GM04503 (cell line): ENCODE measurements at regions not wholly inside any gene's neighbourhood (a gene's known extent, or its start where the extent isn't known, plus 50 kb on each side); places are given as distances from the start of the nearest gene placed in this dataset.
"Not testable (repeated sequence)": the region's sequence is repeated elsewhere in the genome, so short reads cannot be mapped to it uniquely, and the experiment has no call there.

ENCODE experiments used
- DNase-seq: peaks from one replicate; pipeline ENCODE4 v3.0.0-alpha.2; 2012; ENCODE audit warnings: low read depth

DNA sequence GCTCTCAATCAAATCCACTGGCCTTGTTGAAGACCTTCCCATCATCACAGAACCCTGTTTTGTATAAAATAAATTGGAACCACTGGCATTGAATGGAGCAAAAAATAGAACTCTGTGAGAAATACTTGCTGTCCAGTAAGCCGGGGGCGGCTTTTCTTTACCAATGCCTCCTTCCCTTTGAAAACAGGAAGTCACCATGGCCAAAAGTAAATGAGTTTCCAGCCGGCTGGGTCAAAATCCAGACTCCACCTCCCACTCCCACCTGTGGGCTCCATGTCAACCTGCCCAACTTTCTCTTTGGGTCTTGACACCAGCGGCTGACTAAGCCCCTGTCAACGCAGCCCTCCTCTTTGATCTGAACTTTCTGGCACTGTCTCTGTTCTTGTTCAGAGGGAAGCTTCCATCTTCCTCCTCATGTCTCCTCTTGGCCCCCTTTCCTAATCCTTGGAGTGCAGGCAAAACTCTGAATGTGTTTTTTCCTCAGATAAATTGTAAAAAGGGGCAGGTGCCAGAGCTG is 95.2 kb downstream of the TFAP2C start:
- no peak for DNase-seq

DNA sequence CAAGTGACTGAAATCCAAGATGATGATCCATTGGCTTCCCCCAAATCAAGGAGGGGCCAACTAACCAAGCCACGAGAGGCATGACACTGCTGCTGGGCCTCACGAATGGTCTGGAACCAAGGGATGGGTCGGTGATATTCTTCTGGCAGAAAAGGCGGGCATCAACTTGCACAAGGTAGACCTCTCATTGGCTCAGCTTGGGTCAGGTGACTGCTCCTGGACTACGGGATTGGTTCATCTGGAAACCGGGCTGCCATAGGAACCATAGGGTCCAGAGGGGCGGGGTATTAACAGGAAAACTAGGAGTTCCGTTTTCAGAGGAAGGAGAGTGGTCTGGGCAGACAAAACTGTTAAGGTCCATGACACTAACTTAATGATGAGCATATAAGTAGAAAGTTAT is 100.9 kb downstream of the TFAP2C start:
- no peak for DNase-seq

DNA sequence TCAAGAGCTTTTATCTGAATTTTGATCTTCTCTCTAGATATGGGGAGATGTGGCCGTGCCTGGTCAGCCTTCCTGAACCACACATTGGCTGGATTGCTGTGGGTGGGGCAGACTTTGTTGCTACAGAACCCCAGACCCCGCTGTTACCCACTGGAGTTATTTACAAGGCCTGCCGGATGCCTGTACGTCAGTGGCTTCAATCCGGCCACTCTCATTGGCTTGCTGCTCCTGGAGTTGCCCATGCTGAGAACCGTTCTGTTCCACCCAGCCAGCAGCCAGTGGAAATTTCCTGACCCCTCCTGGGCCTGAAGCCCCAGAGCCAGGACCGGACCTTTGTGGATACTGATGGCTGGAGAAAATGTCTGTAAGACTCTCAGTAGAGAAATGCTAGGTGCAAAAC is 101.9 kb downstream of the TFAP2C start:
- DNase-seq: no peak

DNA sequence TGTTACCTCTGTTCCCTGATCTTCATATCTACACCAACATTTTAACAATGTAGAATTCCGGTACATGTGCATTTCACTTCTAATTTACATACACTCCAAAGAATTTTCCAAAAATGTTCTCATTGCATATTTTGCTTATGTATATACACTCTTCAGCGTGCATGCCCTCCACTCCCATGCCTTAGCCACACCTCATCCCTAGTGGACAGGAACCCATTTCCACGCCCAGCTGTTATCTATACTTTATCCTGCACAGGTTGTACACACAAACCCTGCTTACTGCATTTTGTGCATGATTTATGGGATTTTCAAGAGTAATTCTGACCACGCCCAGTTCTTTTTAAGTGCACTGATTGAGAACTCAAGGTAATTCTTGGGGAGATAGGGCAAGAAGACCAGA is 102.4 kb downstream of the TFAP2C start:
- DNase-seq: no peak

DNA sequence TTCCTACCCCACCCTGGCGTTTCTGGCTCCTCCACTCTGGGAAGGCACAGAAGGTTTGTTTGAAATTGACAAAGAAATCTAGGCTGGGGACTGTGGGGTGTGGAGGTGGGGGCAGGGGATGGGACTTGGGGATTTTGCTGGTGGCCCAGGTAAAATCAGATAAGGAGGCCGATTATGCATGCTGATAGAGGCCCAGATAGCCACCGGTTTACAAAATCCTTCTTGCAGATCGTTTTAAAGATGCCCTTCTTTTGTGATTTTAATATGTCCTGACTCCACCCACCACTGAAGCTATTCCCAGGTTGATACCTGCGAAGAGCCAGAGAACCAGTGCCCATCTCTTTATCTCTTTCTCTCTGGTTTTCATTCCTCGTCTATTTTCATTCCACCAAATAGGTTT is 104.9 kb downstream of the TFAP2C start:
- DNase-seq: no peak

DNA sequence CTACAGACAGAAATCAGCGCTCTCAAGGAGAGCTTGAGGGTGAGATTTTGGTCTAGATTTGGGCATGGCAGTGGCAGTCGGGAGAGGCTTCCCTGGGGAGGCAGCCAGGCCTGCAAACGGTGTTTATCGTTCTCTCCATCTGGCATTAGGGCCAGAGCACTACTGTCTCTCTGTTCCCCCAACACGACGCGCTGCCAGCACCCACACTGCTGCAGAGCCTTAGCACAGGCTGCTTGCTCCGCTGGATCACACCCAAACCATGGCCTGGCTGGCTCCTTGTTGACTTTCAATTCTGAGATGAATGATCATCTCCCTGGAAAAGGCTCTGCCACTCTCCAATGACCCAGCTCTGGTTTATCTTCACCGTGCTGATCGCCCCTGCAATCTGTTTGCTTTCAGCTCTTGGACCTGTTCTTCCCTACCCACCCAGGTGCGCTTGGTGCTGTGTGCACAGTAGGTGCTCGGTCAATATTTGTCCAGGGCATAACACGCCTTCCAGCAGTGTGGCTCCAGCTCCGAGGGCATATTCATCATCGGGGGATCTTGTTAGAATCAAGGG is 106.1 kb downstream of the TFAP2C start:
- no peak for DNase-seq

DNA sequence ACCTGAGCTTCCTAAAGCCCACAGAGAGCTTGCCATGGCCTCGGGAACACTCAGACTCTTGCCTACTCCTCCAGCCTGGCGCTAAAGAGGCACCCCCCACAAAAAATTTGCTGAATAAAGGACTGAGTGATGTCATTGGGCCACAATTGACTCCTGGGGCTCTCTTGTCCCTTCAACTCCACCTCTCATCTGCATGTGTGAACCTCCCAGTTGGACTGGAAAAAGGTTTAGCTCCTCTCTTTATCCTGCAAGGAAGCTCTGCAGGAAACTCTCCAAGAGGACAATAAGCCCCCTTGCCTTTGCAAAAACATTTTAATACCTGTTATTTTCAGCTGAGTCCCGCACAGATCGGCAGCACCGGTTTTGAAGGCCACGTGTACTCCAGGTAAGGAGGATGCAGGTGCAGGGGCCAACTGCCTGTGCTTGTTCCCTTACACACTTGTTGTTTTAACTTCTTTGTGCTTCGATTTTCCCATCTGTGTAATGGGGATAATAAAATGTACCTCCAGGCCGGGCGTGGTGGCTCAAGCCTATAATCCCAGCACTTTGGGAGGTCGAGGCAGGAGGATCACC is 107.3 kb downstream of the TFAP2C start:
- DNase-seq: no peak

DNA sequence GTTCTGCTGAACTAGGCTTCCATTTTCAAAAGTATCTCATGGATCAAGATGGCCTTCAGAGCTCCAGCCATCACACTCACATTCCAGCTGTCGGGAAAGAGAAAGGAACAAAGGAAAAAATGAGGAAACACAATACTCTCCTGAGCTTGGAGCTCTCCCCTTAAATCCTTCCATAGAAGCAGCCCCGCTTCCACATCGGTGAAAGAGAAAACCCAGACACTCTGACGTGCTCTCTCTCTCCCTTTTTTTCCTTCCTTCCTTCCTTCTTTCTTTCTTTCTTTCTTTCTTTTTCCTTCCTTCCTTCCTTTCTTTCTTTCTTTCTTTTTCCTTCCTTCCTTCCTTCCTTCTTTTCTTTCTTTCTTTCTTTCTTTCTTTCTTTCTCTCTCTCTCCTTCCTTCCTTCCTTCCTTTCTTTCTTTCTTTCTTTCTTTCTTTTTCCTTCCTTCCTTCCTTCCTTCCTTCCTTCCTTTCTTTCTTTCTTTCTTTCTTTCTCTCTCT is 115.3 kb downstream of the TFAP2C start:
- DNase-seq: not testable (repeated sequence)

DNA sequence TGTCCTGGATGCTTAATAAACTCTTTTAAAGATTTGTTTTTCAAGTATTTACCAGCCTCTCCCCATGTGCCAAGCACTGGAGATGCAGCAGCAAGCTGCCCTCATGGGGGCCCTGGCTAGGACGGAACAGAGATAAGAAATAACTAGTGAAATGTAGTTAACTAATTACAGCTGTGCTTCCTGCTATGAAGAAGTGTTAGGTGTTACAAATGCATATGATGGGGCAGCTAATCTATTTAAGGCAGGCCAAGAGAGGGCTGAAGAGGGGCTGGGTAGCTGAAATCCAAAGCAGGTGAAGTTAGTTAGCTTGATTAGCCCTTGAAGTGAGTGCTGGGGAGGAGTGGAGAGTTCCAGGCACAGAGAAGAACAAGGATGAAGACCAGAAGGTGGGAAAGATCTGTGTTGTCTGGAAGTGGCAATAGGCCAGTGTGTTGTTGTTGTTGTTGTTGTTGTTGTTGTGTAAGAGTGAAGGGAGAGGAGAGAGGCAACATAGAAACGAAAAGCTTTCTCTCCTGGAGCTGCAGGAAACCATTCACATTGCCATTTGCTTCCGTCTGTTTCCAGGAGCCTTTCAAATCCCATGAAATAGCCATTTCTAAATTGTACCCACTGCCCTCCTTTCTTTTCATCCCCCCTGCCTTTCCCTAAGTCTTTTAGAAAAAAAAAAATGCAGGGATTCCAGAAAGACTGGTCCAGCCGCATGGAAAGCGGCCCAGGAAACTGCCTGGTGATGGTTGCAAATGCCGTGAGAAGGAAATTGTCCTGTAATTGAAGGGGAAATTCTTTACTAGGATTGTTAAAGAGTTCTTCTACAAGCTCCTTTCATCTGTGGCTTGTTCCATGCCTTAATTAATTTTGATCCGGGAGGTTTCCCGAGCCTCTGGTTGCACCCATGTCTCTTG is 119.6 kb downstream of the TFAP2C start:
- DNase-seq: no peak

DNA sequence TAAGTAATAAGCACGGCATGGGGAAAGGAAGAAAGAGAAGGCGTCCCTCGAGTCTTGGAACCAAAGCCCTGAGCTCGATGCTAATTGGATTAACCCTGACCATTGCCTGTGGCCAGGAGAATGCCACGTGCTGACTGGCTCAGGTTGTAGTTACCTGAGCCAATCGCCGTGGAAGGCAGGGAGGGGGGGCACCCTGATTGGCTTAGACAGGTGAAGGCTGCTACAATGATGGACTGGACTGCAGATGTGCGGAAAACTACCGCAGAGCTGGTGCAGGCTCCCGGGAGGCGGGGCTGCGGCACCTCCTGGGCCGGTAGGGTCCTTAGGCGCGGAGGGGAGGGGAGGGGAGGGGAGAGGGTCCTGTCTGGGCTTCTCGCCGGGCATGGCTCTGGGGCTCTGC is 121.3 kb downstream of the TFAP2C start:
- no peak for DNase-seq

DNA sequence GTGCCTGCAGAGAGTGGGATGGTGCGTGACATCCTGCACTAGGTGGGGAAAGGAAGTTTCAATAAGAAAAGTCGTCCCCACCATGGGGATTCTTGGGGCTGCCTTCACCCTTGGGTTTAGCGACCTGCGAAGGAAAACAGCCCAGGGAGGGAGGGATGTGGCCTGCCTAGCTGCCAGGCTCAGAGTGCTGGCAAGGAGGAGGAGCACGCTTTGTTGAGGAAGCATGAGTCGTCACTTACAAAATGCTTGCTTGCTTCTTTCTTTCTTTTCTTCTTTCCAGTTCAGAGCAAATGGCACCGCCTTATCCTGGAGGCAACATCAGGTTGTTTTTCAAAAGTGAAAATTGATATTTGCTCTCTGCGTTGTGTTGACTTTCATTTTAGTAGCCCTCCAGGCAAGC is 123.2 kb downstream of the TFAP2C start:
- DNase-seq: no peak

DNA sequence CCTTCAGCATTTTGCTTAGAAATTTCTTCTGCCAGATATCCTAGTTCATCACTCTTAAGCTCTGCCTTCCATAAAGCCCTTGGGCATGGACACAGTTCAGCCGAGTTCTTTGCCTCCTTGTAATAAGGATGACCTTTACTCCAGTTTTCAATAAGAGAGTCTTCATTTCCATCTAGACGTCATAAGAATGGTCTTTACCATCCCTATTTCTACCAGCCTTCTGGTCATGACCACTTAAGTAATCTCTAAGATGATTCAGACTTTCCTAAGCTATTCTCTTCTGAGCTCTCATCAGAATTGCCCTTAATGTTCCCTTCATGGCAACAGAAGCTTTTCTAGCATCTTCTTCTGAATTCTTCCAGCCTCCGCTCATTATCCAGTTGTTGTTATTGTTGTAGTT is 126.1 kb downstream of the TFAP2C start:
- peak; percentile 53 for DNase-seq

DNA sequence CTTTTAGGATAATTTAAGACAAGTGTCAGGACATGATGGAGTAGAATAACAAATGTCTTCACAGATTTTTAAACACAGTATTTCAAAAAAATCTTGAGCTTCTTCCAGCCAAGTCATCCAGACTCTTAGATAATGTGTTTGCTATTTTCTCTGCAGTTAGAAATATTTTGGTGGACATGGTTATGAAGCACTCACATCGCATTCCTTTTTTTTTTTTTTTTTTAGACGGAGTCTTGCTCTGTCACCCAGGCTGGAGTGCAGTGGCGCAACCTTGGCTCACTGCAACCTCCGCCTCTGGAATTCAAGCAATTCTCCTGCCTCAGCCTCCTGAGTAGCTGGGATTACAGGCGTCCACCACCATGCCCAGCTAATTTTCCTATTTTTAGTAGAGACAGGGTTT is 127.6 kb downstream of the TFAP2C start:
- DNase-seq: peak; percentile 85

DNA sequence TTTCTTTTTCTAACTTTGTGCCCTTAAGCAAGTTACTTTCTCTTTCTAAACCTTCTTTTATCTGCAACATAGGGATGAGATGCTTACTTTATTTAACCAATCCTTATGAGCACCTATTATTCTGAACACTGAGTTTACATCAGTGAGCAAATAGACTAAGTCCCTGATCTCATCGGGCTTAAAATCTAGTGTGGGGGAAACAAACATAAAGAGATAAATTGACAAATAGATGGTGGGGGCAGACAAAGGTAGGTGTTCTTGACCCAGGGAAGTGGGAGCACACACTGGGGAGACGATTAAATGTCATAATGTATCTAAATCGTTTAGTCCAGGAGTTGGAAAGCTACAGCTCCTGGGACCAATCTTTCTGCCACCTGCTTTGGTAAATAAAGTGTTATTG is 129.6 kb downstream of the TFAP2C start:
- DNase-seq: no peak

DNA sequence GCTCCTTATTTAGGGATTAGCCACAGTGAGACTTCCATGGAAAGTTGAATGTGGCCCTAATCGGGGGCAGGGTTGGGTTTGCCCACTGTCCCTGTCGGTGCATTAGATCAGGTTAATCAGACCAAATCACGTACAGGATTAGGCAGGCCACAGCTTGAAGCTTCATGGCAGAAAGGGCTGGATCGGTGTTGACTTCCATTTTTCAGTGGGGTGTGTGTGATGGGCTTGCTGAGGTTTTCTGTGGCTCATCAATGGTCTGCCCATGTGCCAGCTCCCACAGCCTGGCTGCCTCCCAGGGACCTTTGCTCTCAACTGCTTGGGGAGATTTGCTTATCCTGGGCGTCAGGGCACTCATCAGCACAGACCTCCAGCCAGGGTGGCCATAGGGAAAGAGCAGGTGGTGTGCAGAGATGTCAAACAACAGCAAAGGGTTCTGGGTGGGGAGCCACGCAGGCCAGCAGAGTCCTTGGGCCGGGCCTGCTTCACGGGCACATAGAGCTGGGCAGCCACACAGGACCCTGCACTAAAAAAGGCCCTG is 130.7 kb downstream of the TFAP2C start:
- no peak for DNase-seq

DNA sequence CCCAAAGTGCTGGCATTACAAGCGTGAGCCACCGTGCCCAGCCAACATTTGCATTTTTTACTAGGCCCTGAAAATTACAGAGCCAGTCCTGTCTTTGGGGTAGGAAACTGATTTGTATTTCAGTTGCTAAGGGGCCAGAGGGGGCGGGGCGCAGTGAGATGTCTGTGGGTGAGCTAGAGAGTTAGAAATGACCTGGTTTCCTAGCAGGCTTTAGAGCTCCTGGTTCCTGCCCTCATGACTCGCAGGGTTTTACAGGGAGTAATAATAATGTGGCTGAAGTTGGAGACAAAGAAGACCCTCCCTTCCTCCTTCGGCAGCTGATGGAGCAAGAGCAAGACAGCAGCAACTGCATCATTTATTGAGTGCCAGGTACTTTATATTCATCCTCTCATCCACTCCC is 131.5 kb downstream of the TFAP2C start:
- no peak for DNase-seq

DNA sequence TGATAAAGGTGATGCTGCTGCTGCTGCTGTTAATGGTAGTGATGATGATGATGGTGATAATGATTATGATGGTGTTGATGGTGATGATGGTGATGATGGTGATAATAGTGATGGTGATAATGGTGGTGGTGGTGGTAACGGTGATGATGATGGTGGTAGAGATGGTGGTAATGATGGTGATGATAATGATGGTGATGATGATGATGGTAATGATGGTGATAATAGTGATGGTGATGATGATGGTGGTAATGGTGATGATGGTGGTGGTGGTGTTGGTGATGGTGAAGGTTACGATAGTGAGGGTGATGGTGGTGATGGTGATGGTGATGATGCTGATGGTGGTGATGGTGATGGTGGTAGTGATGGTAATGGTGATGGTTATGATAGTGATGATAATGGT is 132.3 kb downstream of the TFAP2C start:
- no peak for DNase-seq

DNA sequence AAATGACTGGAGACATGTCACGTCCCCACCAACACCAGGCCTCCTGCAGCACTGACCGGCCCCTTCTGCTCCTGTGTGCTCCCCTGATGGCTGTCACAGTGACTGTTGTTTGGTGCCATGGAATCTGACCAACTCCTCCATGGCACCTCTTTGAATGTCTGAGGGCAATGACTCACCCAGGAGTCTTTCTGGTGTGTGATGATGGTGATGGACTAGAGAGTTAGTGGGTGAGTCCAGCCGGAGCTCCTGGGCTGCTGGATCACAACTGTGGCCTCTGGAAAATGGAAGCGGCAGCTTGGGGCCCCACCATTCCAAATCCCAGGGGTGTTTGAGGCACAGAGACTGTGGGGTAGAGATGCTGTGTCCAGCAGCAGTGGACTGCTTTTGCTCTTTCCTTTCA is 133.3 kb downstream of the TFAP2C start:
- no peak for DNase-seq

DNA sequence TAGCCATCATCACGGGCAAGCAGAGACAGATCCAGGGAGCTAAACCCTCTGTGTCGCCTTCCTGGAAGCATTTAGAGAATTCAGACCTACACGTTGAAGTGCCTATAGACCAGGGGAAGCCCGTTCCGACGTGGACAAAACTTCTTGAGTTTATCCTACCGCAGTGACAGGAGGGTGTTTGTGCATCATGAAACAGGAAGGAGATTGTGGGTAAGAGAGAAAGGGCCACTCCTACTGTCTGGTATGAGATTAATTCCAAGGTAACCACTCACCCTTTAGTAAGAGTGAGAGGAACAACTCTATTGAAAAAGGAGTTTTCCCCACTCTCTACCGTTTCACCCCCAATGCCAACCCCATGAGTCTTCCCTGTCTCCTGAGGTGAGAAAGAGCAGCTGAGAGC is 133.7 kb downstream of the TFAP2C start:
- no peak for DNase-seq

DNA sequence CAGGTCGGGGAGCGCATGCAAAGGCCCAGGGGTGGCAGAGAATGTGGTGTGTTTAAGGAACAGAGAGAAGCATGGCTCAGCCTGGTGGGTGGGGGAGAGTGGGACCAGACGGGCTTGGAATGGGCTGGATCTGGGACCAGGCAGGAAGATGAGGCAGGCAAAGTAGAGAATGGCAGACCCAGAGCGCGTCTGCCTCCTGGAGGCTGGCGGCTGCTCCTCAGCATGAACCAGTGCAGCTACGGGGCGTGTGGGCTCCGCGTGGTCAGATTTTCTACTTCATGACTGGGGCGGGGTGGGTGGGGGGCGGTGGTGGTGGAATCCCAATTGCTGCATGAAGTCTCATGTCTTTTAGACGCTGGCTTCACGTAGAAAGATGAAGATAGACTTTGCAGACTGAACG is 135.6 kb downstream of the TFAP2C start:
- no peak for DNase-seq

DNA sequence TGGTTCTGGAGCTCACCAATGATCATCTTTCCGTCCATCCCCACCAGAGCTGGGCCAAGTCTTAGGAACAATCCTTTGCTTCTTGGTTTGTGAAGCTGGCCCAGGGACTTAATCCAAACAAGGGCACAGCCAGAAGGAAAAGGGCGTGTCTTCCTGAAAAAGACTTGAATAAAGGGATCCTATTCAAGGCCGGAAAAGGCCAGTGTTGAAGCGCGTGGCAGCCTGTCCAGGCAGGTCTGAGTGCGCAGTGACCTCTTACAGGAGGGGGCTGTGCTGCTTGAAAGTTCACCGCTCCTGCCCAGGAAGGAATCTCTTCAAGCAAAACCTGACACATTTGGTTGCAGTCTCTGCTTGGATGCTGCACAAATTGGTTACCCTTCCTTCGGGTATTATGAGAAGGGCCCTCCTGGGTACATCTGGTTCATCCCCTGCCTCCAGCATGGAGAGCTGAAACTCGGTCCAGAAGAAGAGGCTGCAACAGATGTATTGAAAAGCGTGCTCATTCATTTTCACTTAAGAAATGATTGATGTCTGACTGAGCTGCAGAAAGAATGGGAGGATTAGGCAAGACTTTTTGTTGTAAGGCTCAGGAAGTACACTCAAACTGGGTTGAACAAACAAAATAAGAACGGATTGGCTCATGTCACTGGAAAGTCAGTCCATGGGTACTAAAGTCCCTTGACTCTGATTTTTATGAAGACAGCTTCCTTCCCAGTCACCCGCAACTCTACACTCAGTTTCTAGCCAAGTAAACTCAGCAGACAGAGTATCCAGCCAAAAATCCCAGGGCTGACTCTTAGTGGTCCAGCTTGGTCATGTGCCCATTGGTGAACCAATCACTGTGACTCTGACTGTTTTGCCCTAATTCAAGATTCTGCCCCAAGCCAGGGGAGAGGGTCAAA is 136.3 kb downstream of the TFAP2C start:
- DNase-seq: no peak

DNA sequence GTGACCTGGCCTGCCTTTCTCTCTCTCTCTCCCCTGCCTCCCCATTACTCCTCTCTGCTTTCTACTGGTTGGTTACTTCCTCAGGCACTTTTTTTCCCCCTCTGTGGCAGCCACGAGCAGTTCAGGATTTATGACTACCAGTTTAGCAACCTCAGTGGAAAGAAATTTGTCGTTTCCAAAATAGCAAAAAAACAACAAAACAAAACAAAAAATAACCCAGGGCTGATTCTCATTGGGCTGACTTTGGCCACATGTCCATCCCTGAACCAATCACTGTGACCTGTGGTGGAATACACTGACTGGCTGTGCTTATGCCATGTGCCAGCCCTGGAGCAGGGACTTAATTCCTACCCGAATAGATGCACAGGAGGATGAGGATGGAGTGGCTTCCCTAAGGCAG is 137.4 kb downstream of the TFAP2C start:
- no peak for DNase-seq
